Epidermal melanocyte (primary cell): ENCODE measurements at regions not wholly inside any gene's neighbourhood (a gene's known extent, or its start where the extent isn't known, plus 50 kb on each side); places are given as distances from the start of the nearest gene placed in this dataset.
A peak's percentile ranks its signal among the peaks of the same experiment; 100 is the strongest.
"Not testable (repeated sequence)": the region's sequence is repeated elsewhere in the genome, so short reads cannot be mapped to it uniquely, and the experiment has no call there.

Source experiments
- DNase-seq: peaks from one replicate; pipeline ENCODE4 v3.0.0; 2011; ENCODE audit warnings: low spot score; ENCODE audit not compliant: insufficient read length

GRCh38 chr12:85425349-85425612, 145.3 kb downstream of the ALX1 start:
- DNase-seq: no peak

GRCh38 chr12:85425926-85426325, 145.9 kb downstream of the ALX1 start:
- DNase-seq: no peak

- DNase-seq: not testable (repeated sequence)
Observed at GRCh38 chr12:85433148-85433547, 153.1 kb downstream of the ALX1 start.

GRCh38 chr12:85440271-85440670, 160.3 kb downstream of the ALX1 start:
- no peak for DNase-seq

- no peak for DNase-seq
Observed at GRCh38 chr12:85441025-85441424, 161.0 kb downstream of the ALX1 start.

GRCh38 chr12:85441741-85442140, 161.7 kb downstream of the ALX1 start:
- peak; percentile 25 for DNase-seq

GRCh38 chr12:85445060-85445938, 165.3 kb downstream of the ALX1 start:
- no peak for DNase-seq

GRCh38 chr12:85448031-85448430, 168.0 kb downstream of the ALX1 start:
- DNase-seq: no peak

GRCh38 chr12:85448548-85449139, 168.6 kb downstream of the ALX1 start:
- DNase-seq: no peak

- no peak for DNase-seq
Observed at GRCh38 chr12:85457016-85457415, 177.0 kb downstream of the ALX1 start.

GRCh38 chr12:85461127-85461526, 181.1 kb downstream of the ALX1 start:
- DNase-seq: no peak

- DNase-seq: no peak
Observed at GRCh38 chr12:85462888-85463287, 182.9 kb downstream of the ALX1 start.

GRCh38 chr12:85466890-85467289, 186.9 kb downstream of the ALX1 start:
- DNase-seq: no peak

GRCh38 chr12:85468356-85469157, 188.5 kb downstream of the ALX1 start:
- no peak for DNase-seq

- not testable (repeated sequence) for DNase-seq
Observed at GRCh38 chr12:85469158-85470086, 189.4 kb downstream of the ALX1 start.

GRCh38 chr12:85475277-85475676, 195.3 kb downstream of the ALX1 start:
- DNase-seq: not testable (repeated sequence)

- no peak for DNase-seq
Observed at GRCh38 chr12:85476756-85477155, 196.7 kb downstream of the ALX1 start.

- no peak for DNase-seq
Observed at GRCh38 chr12:85484387-85484786, 204.4 kb downstream of the ALX1 start.

GRCh38 chr12:85489194-85489593, 209.2 kb downstream of the ALX1 start:
- no peak for DNase-seq

GRCh38 chr12:85504164-85504563, 224.1 kb downstream of the ALX1 start:
- no peak for DNase-seq

- no peak for DNase-seq
Observed at GRCh38 chr12:85504624-85505023, 224.6 kb downstream of the ALX1 start.
